ACC112 (cell line): ENCODE measurements at regions not wholly inside any gene's neighbourhood (a gene's known extent, or its start where the extent isn't known, plus 50 kb on each side); places are given as distances from the start of the nearest gene placed in this dataset.
"Not testable (repeated sequence)": the region's sequence is repeated elsewhere in the genome, so short reads cannot be mapped to it uniquely, and the experiment has no call there.

ENCODE experiments used
- H2AFZ ChIP-seq: fragments of 200-600 bp; sonication (generic); one replicate; pipeline ENCODE4 v1.6.0; 2017; ENCODE audit warnings: antibody characterized with exemption, low read length; ENCODE audit not compliant: unreplicated experiment
- H3K27ac ChIP-seq: fragments of 200-600 bp; sonication (generic); 2 replicates; pipeline ENCODE4 v1.5.1; 2014; ENCODE audit warnings: low read depth, mild to moderate bottlenecking, antibody characterized with exemption, low read length, moderate library complexity
- H3K27me3 ChIP-seq: fragments of 200-600 bp; sonication (generic); 2 replicates; pipeline ENCODE4 v1.6.1; 2014; ENCODE audit warnings: mild to moderate bottlenecking, antibody characterized with exemption, low read length, moderate library complexity, mixed read lengths; ENCODE audit not compliant: insufficient read depth
- H3K36me3 ChIP-seq: fragments of 200-600 bp; sonication (generic); 2 replicates; pipeline ENCODE4 v1.6.1; 2016; ENCODE audit warnings: mild to moderate bottlenecking, antibody characterized with exemption, low read length, moderate library complexity, mixed read lengths; ENCODE audit not compliant: insufficient read depth
- H3K4me1 ChIP-seq: fragments of 200-600 bp; sonication (generic); one replicate; pipeline ENCODE4 v1.6.1; 2016; ENCODE audit warnings: low read length, mixed read lengths; ENCODE audit not compliant: insufficient read depth, unreplicated experiment, control insufficient read depth
- H3K4me3 ChIP-seq: fragments of 200-600 bp; sonication (generic); 2 replicates; pipeline ENCODE4 v1.5.1; 2014; ENCODE audit warnings: mild to moderate bottlenecking, low read depth, low read length
- H3K79me2 ChIP-seq: fragments of 200-600 bp; sonication (generic); one replicate; pipeline ENCODE4 v1.6.0; 2016; ENCODE audit warnings: low read length; ENCODE audit not compliant: control insufficient read depth, unreplicated experiment, insufficient read depth

DNA sequence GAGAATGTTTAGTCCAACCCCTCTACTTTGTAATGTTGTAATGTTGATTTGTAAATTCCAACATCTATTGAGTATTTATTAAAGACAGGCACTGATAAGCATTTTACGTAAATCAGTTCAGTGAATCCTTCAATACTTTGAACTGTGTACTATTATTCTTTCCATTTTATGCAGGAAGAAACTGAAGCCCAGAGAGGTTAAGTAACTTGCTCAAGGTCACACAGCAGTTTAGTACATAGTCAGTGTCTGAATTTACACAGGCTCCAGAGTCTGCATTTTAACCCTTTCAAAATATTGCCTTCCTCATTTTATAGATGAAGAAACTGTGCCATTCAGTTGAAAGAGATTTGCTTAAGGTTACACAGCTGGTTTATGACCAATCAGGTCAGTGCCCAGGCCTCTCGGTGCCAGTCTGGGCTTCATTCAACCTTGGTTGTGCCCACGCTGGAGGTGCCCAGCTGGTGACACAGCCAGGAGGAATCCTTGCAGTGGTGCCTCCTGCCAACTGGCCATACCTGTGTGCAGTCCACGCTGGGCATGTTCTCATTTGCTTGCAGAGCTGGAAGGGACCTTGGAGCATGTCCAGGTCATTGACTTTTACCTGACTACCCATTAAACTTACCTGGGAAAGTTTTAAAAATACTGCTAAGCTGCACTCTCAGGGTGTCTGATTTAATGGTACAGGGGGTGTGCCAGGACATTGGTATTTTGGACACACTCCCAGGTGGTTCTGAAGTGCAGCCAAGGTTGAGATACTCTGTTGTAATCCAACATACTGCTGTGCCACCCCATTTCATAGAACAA, 74.3 kb upstream of the CYRIA start:
- H3K27ac ChIP-seq, result no peak overlapping the region

GRCh38 chr2:16738361-16739225, 73.0 kb upstream of the CYRIA start:
- Histone ChIP-seq H3K27ac (no peak overlapping the region), H3K27me3 (peaks cover 38% of the 10 kb centered on the region; the same call in 1 of the 2 replicates), H3K36me3 (no peaks in the 10 kb centered on the region), H3K4me3 (no peak overlapping the region), H3K4me1 (no peaks in the 10 kb centered on the region), H3K79me2 (no peaks in the 10 kb centered on the region), H2AFZ (no peak overlapping the region)

More for the DNA sequence above, 74.3 kb upstream of the CYRIA start:
- Histone ChIP-seq H3K4me1 (no peaks in the 10 kb centered on the region), H3K79me2 (no peaks in the 10 kb centered on the region), H2AFZ (no peak overlapping the region), H3K4me3 (no peak overlapping the region), H3K36me3 (no peaks in the 10 kb centered on the region), H3K27me3 (peaks cover 25% of the 10 kb centered on the region; the same call in 1 of the 2 replicates)

DNA sequence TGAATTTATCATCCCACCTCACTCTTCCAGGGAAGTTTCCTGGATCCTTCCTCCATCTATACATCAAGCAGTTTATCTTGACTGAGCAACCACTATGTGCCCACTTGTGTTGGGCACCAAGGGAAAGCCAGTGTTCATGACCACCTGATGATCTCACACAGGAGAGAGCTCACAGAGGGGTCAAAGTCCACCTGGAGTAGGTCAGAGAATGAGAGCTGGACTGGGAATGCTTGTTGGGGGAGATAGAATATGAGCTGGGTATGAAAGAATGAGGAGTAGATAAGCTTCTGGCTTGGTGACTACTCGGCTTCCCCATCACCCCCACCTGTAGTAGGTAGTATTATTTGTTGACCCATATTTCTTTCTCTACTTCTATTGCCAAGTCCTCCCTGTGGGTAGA, 72.2 kb upstream of the CYRIA start:
- H3K4me1 ChIP-seq, result no peaks in the 10 kb centered on the region
- H3K27ac ChIP-seq, result no peak overlapping the region
- H2AFZ ChIP-seq, result no peak overlapping the region
- no peaks in the 10 kb centered on the region for H3K79me2 ChIP-seq
- H3K27me3 ChIP-seq, result peaks cover 41% of the 10 kb centered on the region; the same call in 1 of the 2 replicates
- H3K4me3 ChIP-seq, result no peak overlapping the region
- H3K36me3 ChIP-seq, result no peaks in the 10 kb centered on the region

- Histone ChIP-seq H3K4me3 (no peak overlapping the region), H3K79me2 (no peaks in the 10 kb centered on the region), H3K4me1 (no peaks in the 10 kb centered on the region), H3K36me3 (no peaks in the 10 kb centered on the region), H3K27me3 (peaks cover 33% of the 10 kb centered on the region; the same call in 1 of the 2 replicates), H2AFZ (no peak overlapping the region), H3K27ac (no peak overlapping the region)
Observed at GRCh38 chr2:16736633-16737032, 71.0 kb upstream of the CYRIA start.

- Histone ChIP-seq H3K27ac (no peak overlapping the region), H3K79me2 (no peaks in the 10 kb centered on the region), H3K27me3 (peaks cover 47% of the 10 kb centered on the region), H2AFZ (no peak overlapping the region), H3K4me3 (no peak overlapping the region), H3K4me1 (no peaks in the 10 kb centered on the region), H3K36me3 (no peaks in the 10 kb centered on the region)
Observed at GRCh38 chr2:16729335-16729734, 63.7 kb upstream of the CYRIA start.

- no peak overlapping the region for H3K27ac ChIP-seq
- peaks cover 47% of the 10 kb centered on the region for H3K27me3 ChIP-seq
- no peak overlapping the region for H3K4me3 ChIP-seq
- no peak overlapping the region for H2AFZ ChIP-seq
- H3K79me2 ChIP-seq, result no peaks in the 10 kb centered on the region
- H3K36me3 ChIP-seq, result no peaks in the 10 kb centered on the region
- H3K4me1 ChIP-seq, result no peaks in the 10 kb centered on the region
Observed at GRCh38 chr2:16728351-16729136, 62.9 kb upstream of the CYRIA start.

GRCh38 chr2:16727849-16728248, 62.2 kb upstream of the CYRIA start:
- H3K36me3 ChIP-seq, H3K4me1 ChIP-seq, H3K79me2 ChIP-seq, H2AFZ ChIP-seq, H3K27ac ChIP-seq, H3K4me3 ChIP-seq: not testable (repeated sequence)
- H3K27me3 ChIP-seq, result peaks cover 45% of the 10 kb centered on the region

DNA sequence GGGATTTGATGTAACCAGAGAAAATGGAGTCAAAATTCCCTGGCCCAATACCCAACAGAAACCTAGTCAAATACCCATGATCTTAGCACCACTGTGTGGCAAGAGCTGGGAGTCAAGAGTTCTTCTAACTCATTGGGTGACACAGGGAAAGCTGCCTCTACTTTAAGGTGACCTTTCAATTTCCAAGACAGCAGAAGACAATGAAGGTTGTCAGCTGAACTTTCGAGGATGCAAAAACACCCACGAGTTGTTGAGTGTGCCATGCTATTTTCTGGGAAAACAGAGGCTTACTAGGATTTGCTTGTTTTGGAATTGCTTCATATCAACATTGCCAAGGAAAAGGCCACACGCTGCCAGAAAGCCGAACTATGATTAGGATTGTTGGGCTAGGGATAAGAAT, 61.6 kb upstream of the CYRIA start:
- H3K79me2 ChIP-seq, result no peaks in the 10 kb centered on the region
- H3K36me3 ChIP-seq, result no peaks in the 10 kb centered on the region
- H2AFZ ChIP-seq, result no peak overlapping the region

GRCh38 chr2:16726577-16726976, 60.9 kb upstream of the CYRIA start:
- peaks cover 50% of the 10 kb centered on the region for H3K27me3 ChIP-seq
- H3K27ac ChIP-seq, result no peak overlapping the region
- H2AFZ ChIP-seq, result no peak overlapping the region
- no peak overlapping the region for H3K4me3 ChIP-seq
- H3K4me1 ChIP-seq, result no peaks in the 10 kb centered on the region
- H3K79me2 ChIP-seq, result no peaks in the 10 kb centered on the region
- no peaks in the 10 kb centered on the region for H3K36me3 ChIP-seq

More for the DNA sequence above, 61.6 kb upstream of the CYRIA start:
- no peaks in the 10 kb centered on the region for H3K4me1 ChIP-seq
- no peak overlapping the region for H3K4me3 ChIP-seq
- peaks cover 50% of the 10 kb centered on the region for H3K27me3 ChIP-seq
- no peak overlapping the region for H3K27ac ChIP-seq

DNA sequence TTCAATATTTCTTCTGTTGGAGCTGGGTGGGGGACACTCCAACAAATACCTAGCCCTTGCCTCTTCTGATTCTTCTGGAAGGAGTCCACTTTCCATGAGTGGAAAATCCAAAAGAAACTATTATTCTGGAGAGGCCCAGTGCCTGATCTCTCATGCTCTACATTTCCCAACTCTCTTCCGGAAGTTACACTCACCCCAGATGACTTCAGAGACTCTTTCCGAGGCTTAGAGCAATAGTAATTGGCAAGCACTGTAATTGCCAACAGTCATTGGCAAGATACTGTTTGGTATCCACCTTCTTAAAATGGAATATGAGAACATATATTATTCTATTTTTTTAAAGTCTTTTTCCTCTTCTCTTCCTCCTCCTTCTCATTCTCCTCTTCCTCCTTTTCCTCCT, 60.5 kb upstream of the CYRIA start:
- H3K27ac ChIP-seq, result no peak overlapping the region
- H3K27me3 ChIP-seq, result peaks cover 53% of the 10 kb centered on the region
- no peaks in the 10 kb centered on the region for H3K79me2 ChIP-seq
- H3K4me3 ChIP-seq, result no peak overlapping the region
- H3K36me3 ChIP-seq, result no peaks in the 10 kb centered on the region
- H3K4me1 ChIP-seq, result no peaks in the 10 kb centered on the region
- no peak overlapping the region for H2AFZ ChIP-seq
